ENCODE measurements at regions not wholly inside any gene's neighbourhood (a gene's known extent, or its start where the extent isn't known, plus 50 kb on each side); places are given as distances from the start of the nearest gene placed in this dataset.

GRCh38 chr21:17343055-17343454, 169.8 kb upstream of the CXADR start:
- 40% methylated on average over 2 of the region's 2 CpGs for WGBS
- no peak for DNase-seq (ENCODE audit: low read depth in 6 of 9, low spot score in 9 of 9)
- Histone ChIP-seq H3K27ac (ENCODE audit: low read depth in 1 of 2, low read length in 1 of 2) (no peak overlapping the region), H3K36me3 (ENCODE audit: control insufficient read depth in 2 of 2, insufficient read depth in 2 of 2, low read length in 1 of 2) (no peaks in the 10 kb centered on the region), H3K9me3 (ENCODE audit: control insufficient read depth in 2 of 2, insufficient read depth in 1 of 2, low read length in 1 of 2) (peaks cover 0 to 4% of the 10 kb centered on the region in 2 donors), H3K4me1 (ENCODE audit: control insufficient read depth in 2 of 2, insufficient read depth in 2 of 2, low read length in 2 of 2) (no peaks in the 10 kb centered on the region), H3K4me3 (ENCODE audit: low read length in 2 of 2) (no peak overlapping the region), H3K27me3 (ENCODE audit: control insufficient read depth in 2 of 2, insufficient read depth in 1 of 2, low read length in 1 of 2) (no peaks in the 10 kb centered on the region)

- no peak overlapping the region for H3K27ac ChIP-seq (ENCODE audit: low read depth in 1 of 2, low read length in 1 of 2)
- peaks cover 0 to 4% of the 10 kb centered on the region in 2 donors for H3K9me3 ChIP-seq (ENCODE audit: control insufficient read depth in 2 of 2, insufficient read depth in 1 of 2, low read length in 1 of 2)
- no peak for DNase-seq (ENCODE audit: low read depth in 6 of 9, low spot score in 9 of 9)
- H3K27me3 ChIP-seq (ENCODE audit: control insufficient read depth in 2 of 2, insufficient read depth in 1 of 2, low read length in 1 of 2), result no peaks in the 10 kb centered on the region
- no peaks in the 10 kb centered on the region for H3K4me1 ChIP-seq (ENCODE audit: control insufficient read depth in 2 of 2, insufficient read depth in 2 of 2, low read length in 2 of 2)
- no peaks in the 10 kb centered on the region for H3K36me3 ChIP-seq (ENCODE audit: control insufficient read depth in 2 of 2, insufficient read depth in 2 of 2, low read length in 1 of 2)
- no peak overlapping the region for H3K4me3 ChIP-seq (ENCODE audit: low read length in 2 of 2)
- WGBS, result 79% methylated on average over 3 of the region's 3 CpGs
Observed at GRCh38 chr21:17348357-17348756, 164.5 kb upstream of the CXADR start.

GRCh38 chr21:17348849-17349248, 164.0 kb upstream of the CXADR start:
- Histone ChIP-seq H3K27ac (ENCODE audit: low read depth in 1 of 2, low read length in 1 of 2) (no peak overlapping the region), H3K36me3 (ENCODE audit: control insufficient read depth in 2 of 2, insufficient read depth in 2 of 2, low read length in 1 of 2) (no peaks in the 10 kb centered on the region), H3K27me3 (ENCODE audit: control insufficient read depth in 2 of 2, insufficient read depth in 1 of 2, low read length in 1 of 2) (no peaks in the 10 kb centered on the region), H3K4me1 (ENCODE audit: control insufficient read depth in 2 of 2, insufficient read depth in 2 of 2, low read length in 2 of 2) (no peaks in the 10 kb centered on the region), H3K9me3 (ENCODE audit: control insufficient read depth in 2 of 2, insufficient read depth in 1 of 2, low read length in 1 of 2) (peaks cover 0 to 4% of the 10 kb centered on the region in 2 donors), H3K4me3 (ENCODE audit: low read length in 2 of 2) (no peak overlapping the region)
- DNase-seq (ENCODE audit: low read depth in 6 of 9, low spot score in 9 of 9), result no peak
- 43% methylated on average over 1 of the region's 1 CpG for WGBS

- no peaks in the 10 kb centered on the region for H3K4me1 ChIP-seq (ENCODE audit: control insufficient read depth in 2 of 2, insufficient read depth in 2 of 2, low read length in 2 of 2)
- H3K4me3 ChIP-seq (ENCODE audit: low read length in 2 of 2), result no peak overlapping the region
- WGBS, result 93% methylated on average over 2 of the region's 2 CpGs
- H3K9me3 ChIP-seq (ENCODE audit: control insufficient read depth in 2 of 2, insufficient read depth in 1 of 2, low read length in 1 of 2), result no peaks in the 10 kb centered on the region
- no peaks in the 10 kb centered on the region for H3K36me3 ChIP-seq (ENCODE audit: control insufficient read depth in 2 of 2, insufficient read depth in 2 of 2, low read length in 1 of 2)
- no peak for DNase-seq (ENCODE audit: low read depth in 6 of 9, low spot score in 9 of 9)
- H3K27ac ChIP-seq (ENCODE audit: low read depth in 1 of 2, low read length in 1 of 2), result no peak overlapping the region
- H3K27me3 ChIP-seq (ENCODE audit: control insufficient read depth in 2 of 2, insufficient read depth in 1 of 2, low read length in 1 of 2), result no peaks in the 10 kb centered on the region
Observed at GRCh38 chr21:17351766-17352165, 161.1 kb upstream of the CXADR start.

GRCh38 chr21:17352996-17353655, 159.7 kb upstream of the CXADR start:
- no peaks in the 10 kb centered on the region for H3K36me3 ChIP-seq (ENCODE audit: control insufficient read depth in 2 of 2, insufficient read depth in 2 of 2, low read length in 1 of 2)
- DNase-seq (ENCODE audit: low read depth in 6 of 9, low spot score in 9 of 9), result no peak
- no peak overlapping the region for H3K27ac ChIP-seq (ENCODE audit: low read depth in 1 of 2, low read length in 1 of 2)
- H3K4me3 ChIP-seq (ENCODE audit: low read length in 2 of 2), result no peak overlapping the region
- no peaks in the 10 kb centered on the region for H3K27me3 ChIP-seq (ENCODE audit: control insufficient read depth in 2 of 2, insufficient read depth in 1 of 2, low read length in 1 of 2)
- no peaks in the 10 kb centered on the region for H3K9me3 ChIP-seq (ENCODE audit: control insufficient read depth in 2 of 2, insufficient read depth in 1 of 2, low read length in 1 of 2)
- no peaks in the 10 kb centered on the region for H3K4me1 ChIP-seq (ENCODE audit: control insufficient read depth in 2 of 2, insufficient read depth in 2 of 2, low read length in 2 of 2)
- 69% methylated on average over 3 of the region's 3 CpGs for WGBS

- 91% methylated on average over 2 of the region's 2 CpGs for WGBS
- no peak overlapping the region for H3K27ac ChIP-seq (ENCODE audit: low read depth in 1 of 2, low read length in 1 of 2)
- H3K4me1 ChIP-seq (ENCODE audit: control insufficient read depth in 2 of 2, insufficient read depth in 2 of 2, low read length in 2 of 2), result no peaks in the 10 kb centered on the region
- no peak for DNase-seq (ENCODE audit: low read depth in 6 of 9, low spot score in 9 of 9)
- H3K9me3 ChIP-seq (ENCODE audit: control insufficient read depth in 2 of 2, insufficient read depth in 1 of 2, low read length in 1 of 2), result no peaks in the 10 kb centered on the region
- no peak overlapping the region for H3K4me3 ChIP-seq (ENCODE audit: low read length in 2 of 2)
- no peaks in the 10 kb centered on the region for H3K36me3 ChIP-seq (ENCODE audit: control insufficient read depth in 2 of 2, insufficient read depth in 2 of 2, low read length in 1 of 2)
- H3K27me3 ChIP-seq (ENCODE audit: control insufficient read depth in 2 of 2, insufficient read depth in 1 of 2, low read length in 1 of 2), result no peaks in the 10 kb centered on the region
Observed at GRCh38 chr21:17359781-17360180, 153.1 kb upstream of the CXADR start.

- DNase-seq (ENCODE audit: low read depth in 6 of 9, low spot score in 9 of 9), result no peak
- Histone ChIP-seq H3K36me3 (ENCODE audit: control insufficient read depth in 2 of 2, insufficient read depth in 2 of 2, low read length in 1 of 2) (no peaks in the 10 kb centered on the region), H3K9me3 (ENCODE audit: control insufficient read depth in 2 of 2, insufficient read depth in 1 of 2, low read length in 1 of 2) (no peaks in the 10 kb centered on the region), H3K4me3 (ENCODE audit: low read length in 2 of 2) (no peak overlapping the region), H3K27me3 (ENCODE audit: control insufficient read depth in 2 of 2, insufficient read depth in 1 of 2, low read length in 1 of 2) (no peaks in the 10 kb centered on the region), H3K4me1 (ENCODE audit: control insufficient read depth in 2 of 2, insufficient read depth in 2 of 2, low read length in 2 of 2) (no peaks in the 10 kb centered on the region), H3K27ac (ENCODE audit: low read depth in 1 of 2, low read length in 1 of 2) (no peak overlapping the region)
- 72% methylated on average over 3 of the region's 3 CpGs for WGBS
Observed at GRCh38 chr21:17368748-17369363, 144.0 kb upstream of the CXADR start.

- no peak for DNase-seq (ENCODE audit: low read depth in 6 of 9, low spot score in 9 of 9)
Observed at GRCh38 chr21:17370263-17370662, 142.6 kb upstream of the CXADR start.

GRCh38 chr21:17370916-17371315, 141.9 kb upstream of the CXADR start:
- WGBS, result 30% methylated on average over 5 of the region's 5 CpGs
- Histone ChIP-seq H3K9me3 (ENCODE audit: control insufficient read depth in 2 of 2, insufficient read depth in 1 of 2, low read length in 1 of 2) (no peaks in the 10 kb centered on the region), H3K27me3 (ENCODE audit: control insufficient read depth in 2 of 2, insufficient read depth in 1 of 2, low read length in 1 of 2) (no peaks in the 10 kb centered on the region), H3K4me3 (ENCODE audit: low read length in 2 of 2) (no peak overlapping the region), H3K4me1 (ENCODE audit: control insufficient read depth in 2 of 2, insufficient read depth in 2 of 2, low read length in 2 of 2) (no peaks in the 10 kb centered on the region), H3K27ac (ENCODE audit: low read depth in 1 of 2, low read length in 1 of 2) (no peak overlapping the region), H3K36me3 (ENCODE audit: control insufficient read depth in 2 of 2, insufficient read depth in 2 of 2, low read length in 1 of 2) (no peaks in the 10 kb centered on the region)
- DNase-seq (ENCODE audit: low read depth in 6 of 9, low spot score in 9 of 9), result no peak

More at GRCh38 chr21:17370263-17370662, 142.6 kb upstream of the CXADR start:
- Histone ChIP-seq H3K4me3 (ENCODE audit: low read length in 2 of 2) (no peak overlapping the region), H3K36me3 (ENCODE audit: control insufficient read depth in 2 of 2, insufficient read depth in 2 of 2, low read length in 1 of 2) (no peaks in the 10 kb centered on the region), H3K27me3 (ENCODE audit: control insufficient read depth in 2 of 2, insufficient read depth in 1 of 2, low read length in 1 of 2) (no peaks in the 10 kb centered on the region), H3K9me3 (ENCODE audit: control insufficient read depth in 2 of 2, insufficient read depth in 1 of 2, low read length in 1 of 2) (no peaks in the 10 kb centered on the region), H3K4me1 (ENCODE audit: control insufficient read depth in 2 of 2, insufficient read depth in 2 of 2, low read length in 2 of 2) (no peaks in the 10 kb centered on the region), H3K27ac (ENCODE audit: low read depth in 1 of 2, low read length in 1 of 2) (no peak overlapping the region)
- 80% methylated on average over 5 of the region's 5 CpGs for WGBS
